K562 (cell line): ENCODE measurements at regions not wholly inside any gene's neighbourhood (a gene's known extent, or its start where the extent isn't known, plus 50 kb on each side); places are given as distances from the start of the nearest gene placed in this dataset.

Experiments
- ATF1 ChIP-seq, 2 experiments: fragments of 450-650 bp in 1 of 2; IDR thresholded peaks; 2 replicates each; pipeline ENCODE4 v1.6.1; 2016; ENCODE audit warnings: missing compliant biosample characterization in 1 of 2, missing genetic modification characterization in 1 of 2
- BRD4 ChIP-seq: fragments of 200-600 bp; sonication (generic); IDR thresholded peaks from 2 replicates; pipeline ENCODE4 v1.6.1; 2017; ENCODE audit warnings: inconsistent platforms
- CHD1 ChIP-seq: fragments of 200-600 bp; sonication (generic); IDR thresholded peaks from one replicate; pipeline ENCODE4 v1.6.1; 2012; ENCODE audit warnings: mild to moderate bottlenecking, moderate library complexity, low read length, inconsistent platforms
- DPF2 ChIP-seq: fragments of 450-650 bp; IDR thresholded peaks from 2 replicates; pipeline ENCODE4 v1.6.1; 2016
- FIP1L1 ChIP-seq: fragments of 200-400 bp; formaldehyde crosslinking; IDR thresholded peaks from 2 replicates; pipeline ENCODE4 v1.6.1; 2018; ENCODE audit warnings: mild to moderate bottlenecking, low read depth, low read length; ENCODE audit not compliant: poor library complexity, severe bottlenecking
- JUN ChIP-seq, 2 experiments: sonication (generic) in 1 of 2; formaldehyde crosslinking in 1 of 2; IDR thresholded peaks; 2 replicates each; pipeline versions ENCODE4 v1.6.1 to v1.8.0; 2012 to 2022; ENCODE audit warnings: borderline replicate concordance in 2 of 2, mild to moderate bottlenecking in 2 of 2, improper control_type of control experiment in 1 of 2, low read depth in 1 of 2, low read length in 1 of 2, missing genetic modification reagents in 1 of 2
- KLF16 ChIP-seq: IDR thresholded peaks from 2 replicates; pipeline ENCODE4 v1.6.1; 2016; ENCODE audit warnings: antibody characterized with exemption
- NEUROD1 ChIP-seq: fragments of 150-350 bp; IDR thresholded peaks from 2 replicates; pipeline ENCODE4 v1.6.1; 2014; ENCODE audit warnings: borderline replicate concordance, low read length, low read depth; ENCODE audit not compliant: partially characterized antibody
- PHF8 ChIP-seq: fragments of 200-600 bp; sonication (generic); IDR thresholded peaks from 2 replicates; pipeline ENCODE4 v1.6.1; 2012; ENCODE audit warnings: mixed run types, mild to moderate bottlenecking, inconsistent platforms, low read length, moderate library complexity, borderline replicate concordance
- POLR2H ChIP-seq: IDR thresholded peaks from 2 replicates; pipeline ENCODE4 v1.6.1; 2016; ENCODE audit warnings: missing genetic modification characterization, low read depth, mild to moderate bottlenecking, control low read depth, missing compliant biosample characterization, moderate library complexity
- USF2 ChIP-seq: sonication (generic); formaldehyde crosslinking; IDR thresholded peaks from 2 replicates; pipeline ENCODE4 v1.5.0; 2020; ENCODE audit warnings: missing genetic modification reagents
- ZNF407 ChIP-seq: fragments of 450-650 bp; IDR thresholded peaks from 2 replicates; pipeline ENCODE4 v1.6.1; 2016; ENCODE audit warnings: low read depth

GRCh38 chr18:10149768-10150556, 236.1 kb downstream of the VAPA start:
- TF ChIP-seq POLR2H = no peak
- TF ChIP-seq DPF2 = no peak
- TF ChIP-seq CHD1 = no peak
- TF ChIP-seq USF2 (CRISPR knock-in tag) = no peak
- TF ChIP-seq KLF16 = no peak
- TF ChIP-seq PHF8 = no peak
- no peak for TF ChIP-seq JUN (IDR thresholded peaks at IDR 0.05; ENCODE audit: borderline replicate concordance, low read depth, low read length)
- TF ChIP-seq JUN (CRISPR knock-in tag; IDR thresholded peaks at IDR 0.05; ENCODE audit: borderline replicate concordance) = no peak
- no peak for TF ChIP-seq NEUROD1
- no peak for TF ChIP-seq FIP1L1
- TF ChIP-seq BRD4 = no peak
- TF ChIP-seq ZNF407 = no peak
- no peak for TF ChIP-seq ATF1 (CRISPR knock-in tag; IDR thresholded peaks at IDR 0.05)
- TF ChIP-seq ATF1 (tag; IDR thresholded peaks at IDR 0.05) = no peak
